Right atrium auricular region (tissue), 2 donors: ENCODE measurements at regions not wholly inside any gene's neighbourhood (a gene's known extent, or its start where the extent isn't known, plus 50 kb on each side); places are given as distances from the start of the nearest gene placed in this dataset.
"Not testable (repeated sequence)": the region's sequence is repeated elsewhere in the genome, so short reads cannot be mapped to it uniquely, and the experiment has no call there.

ENCODE experiments used
- DNase-seq: peaks from one replicate; pipeline ENCODE4 v3.0.0-alpha.2; 2019; ENCODE audit warnings: low spot score
- H3K27ac ChIP-seq, 2 donors: fragments of 200-600 bp; sonication (generic); 1 replicate in 1 of 2; 2 replicates in 1 of 2; pipeline ENCODE4 v1.5.1; 2016 to 2019
- H3K27me3 ChIP-seq, 2 donors: fragments of 200-600 bp; sonication (generic); one replicate each; pipeline versions ENCODE4 v1.5.1 to v1.6.0; 2017 to 2019
- H3K36me3 ChIP-seq: fragments of 200-600 bp; sonication (generic); one replicate; pipeline ENCODE4 v1.5.1; 2016
- H3K4me1 ChIP-seq, 2 donors: fragments of 200-600 bp; sonication (generic); one replicate each; pipeline versions ENCODE4 v1.5.1 to v1.6.0; 2017 to 2019
- H3K4me3 ChIP-seq, 2 donors: fragments of 200-600 bp; sonication (generic); 1 replicate in 1 of 2; 2 replicates in 1 of 2; pipeline ENCODE4 v1.5.1; 2017 to 2019; ENCODE audit warnings: mild to moderate bottlenecking in 1 of 2, moderate library complexity in 1 of 2
- H3K9me3 ChIP-seq, 2 donors: fragments of 200-600 bp; sonication (generic); one replicate each; pipeline ENCODE4 v1.5.1; 2019
- TF ChIP-seq, protein P1 (sequence below), 2 donors: fragments of 200-600 bp; sonication (generic); IDR thresholded peaks; one replicate each; pipeline ENCODE4 v1.5.1; 2019; ENCODE audit warnings: antibody characterized with exemption in 2 of 2

DNA sequence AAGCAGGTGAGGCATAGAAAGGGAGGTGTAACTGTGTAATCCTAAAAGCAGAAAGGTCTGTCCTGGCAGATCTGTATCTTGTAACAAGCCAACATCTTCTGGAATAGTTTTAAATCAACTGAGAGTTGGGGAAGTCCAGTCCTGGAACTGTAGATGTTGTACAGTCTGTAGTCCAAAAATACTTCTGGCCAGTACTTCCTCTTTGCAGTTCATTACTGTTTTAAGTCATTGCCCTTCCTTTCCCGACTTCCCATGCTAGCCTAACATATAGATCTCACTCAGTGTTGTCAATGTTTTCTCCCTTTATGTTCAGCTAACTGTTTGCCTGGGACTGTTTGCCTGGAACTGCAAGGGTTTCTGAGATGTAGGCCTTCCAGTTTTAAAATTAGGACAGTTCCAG, 168.5 kb upstream of the ISL1 start:
- DNase-seq: no peak
- Histone ChIP-seq H3K4me1 (no peaks in the 10 kb centered on the region), H3K4me3 (no peak overlapping the region), H3K36me3 (no peaks in the 10 kb centered on the region), H3K27ac (no peak overlapping the region), H3K27me3 (no peaks in the 10 kb centered on the region), H3K9me3 (no peaks in the 10 kb centered on the region)
- TF ChIP-seq, protein P1, sequence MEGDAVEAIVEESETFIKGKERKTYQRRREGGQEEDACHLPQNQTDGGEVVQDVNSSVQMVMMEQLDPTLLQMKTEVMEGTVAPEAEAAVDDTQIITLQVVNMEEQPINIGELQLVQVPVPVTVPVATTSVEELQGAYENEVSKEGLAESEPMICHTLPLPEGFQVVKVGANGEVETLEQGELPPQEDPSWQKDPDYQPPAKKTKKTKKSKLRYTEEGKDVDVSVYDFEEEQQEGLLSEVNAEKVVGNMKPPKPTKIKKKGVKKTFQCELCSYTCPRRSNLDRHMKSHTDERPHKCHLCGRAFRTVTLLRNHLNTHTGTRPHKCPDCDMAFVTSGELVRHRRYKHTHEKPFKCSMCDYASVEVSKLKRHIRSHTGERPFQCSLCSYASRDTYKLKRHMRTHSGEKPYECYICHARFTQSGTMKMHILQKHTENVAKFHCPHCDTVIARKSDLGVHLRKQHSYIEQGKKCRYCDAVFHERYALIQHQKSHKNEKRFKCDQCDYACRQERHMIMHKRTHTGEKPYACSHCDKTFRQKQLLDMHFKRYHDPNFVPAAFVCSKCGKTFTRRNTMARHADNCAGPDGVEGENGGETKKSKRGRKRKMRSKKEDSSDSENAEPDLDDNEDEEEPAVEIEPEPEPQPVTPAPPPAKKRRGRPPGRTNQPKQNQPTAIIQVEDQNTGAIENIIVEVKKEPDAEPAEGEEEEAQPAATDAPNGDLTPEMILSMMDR (IDR thresholded peaks at IDR 0.05): no peak

DNA sequence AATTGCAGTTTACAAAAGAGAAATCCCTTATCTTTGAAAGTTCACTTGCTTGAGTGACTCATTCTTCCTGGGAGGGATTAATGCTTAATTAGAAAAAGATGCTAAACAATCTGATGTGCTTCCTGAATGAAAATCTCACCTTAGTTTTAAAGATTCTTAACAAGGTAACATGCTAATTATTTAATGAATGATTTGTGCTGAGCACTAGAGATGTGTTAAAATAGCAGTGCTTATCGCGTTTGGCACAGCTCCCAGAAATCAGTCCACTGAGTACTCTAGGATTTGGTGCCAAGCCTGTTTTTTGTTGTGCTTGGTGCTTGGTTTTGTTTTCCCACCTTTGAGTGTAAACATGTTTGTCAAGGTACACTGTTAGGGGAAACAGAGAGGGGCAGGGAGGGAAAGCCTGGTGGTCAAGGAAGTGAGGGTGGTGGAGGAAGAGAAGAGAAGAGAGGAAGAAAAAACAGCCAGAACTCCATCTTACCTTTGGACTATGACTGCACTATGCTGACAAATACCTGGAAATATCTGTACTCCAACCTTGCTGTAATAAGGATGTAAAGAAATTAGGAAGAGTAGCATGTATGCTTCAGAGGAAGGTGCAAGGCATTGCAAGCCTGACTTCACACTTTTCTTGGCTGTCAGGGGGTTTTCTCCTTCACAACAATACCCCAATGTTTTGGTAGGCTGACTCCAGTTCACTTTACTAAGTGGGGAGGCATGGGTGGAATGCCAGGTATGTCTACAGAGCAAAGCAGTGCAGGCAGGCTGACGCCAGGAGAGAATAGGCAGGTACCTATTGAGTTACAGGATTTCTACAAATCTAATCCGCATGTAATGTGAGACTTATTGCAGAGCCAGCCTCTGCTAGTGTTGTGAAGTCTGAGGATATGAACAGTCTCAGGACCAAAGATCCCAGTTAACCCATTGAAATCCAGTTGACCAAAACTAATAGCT, 157.2 kb upstream of the ISL1 start:
- no peak for DNase-seq
- H3K4me3 ChIP-seq: no peak overlapping the region
- no peak overlapping the region for H3K27ac ChIP-seq
- H3K36me3 ChIP-seq: no peaks in the 10 kb centered on the region
- no peaks in the 10 kb centered on the region for H3K4me1 ChIP-seq
- no peaks in the 10 kb centered on the region for H3K27me3 ChIP-seq
- TF ChIP-seq, protein P1 (IDR thresholded peaks at IDR 0.05): no peak
- H3K9me3 ChIP-seq: peaks cover 0 to 14% of the 10 kb centered on the region in 2 donors

DNA sequence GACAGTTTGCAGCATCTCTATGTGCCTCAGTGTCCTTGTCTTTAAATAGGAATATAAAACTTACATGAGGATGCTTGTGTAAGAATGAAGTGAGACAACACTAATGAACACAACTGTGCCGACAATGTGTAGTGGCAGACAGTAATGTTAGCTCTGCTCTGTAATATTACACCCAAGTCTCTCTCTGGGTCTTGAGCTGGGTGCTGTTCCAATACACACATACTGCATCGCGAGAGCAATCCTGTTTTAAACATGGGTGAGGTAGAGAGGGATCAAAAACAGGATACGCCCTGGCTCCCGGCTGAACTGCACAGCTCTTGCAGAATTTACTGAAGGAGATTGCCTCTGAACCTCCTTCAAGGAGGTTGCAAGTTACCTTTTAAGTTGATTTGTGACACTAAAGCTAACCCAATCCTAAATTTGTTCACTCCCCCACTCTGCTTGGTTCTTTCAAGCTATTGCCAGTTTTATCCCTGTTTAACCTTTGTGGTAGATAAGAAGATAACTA, 155.2 kb upstream of the ISL1 start:
- Histone ChIP-seq H3K27ac (no peak overlapping the region), H3K36me3 (no peaks in the 10 kb centered on the region), H3K9me3 (peaks cover 0 to 17% of the 10 kb centered on the region in 2 donors), H3K4me1 (no peaks in the 10 kb centered on the region), H3K27me3 (no peaks in the 10 kb centered on the region), H3K4me3 (no peak overlapping the region)
- TF ChIP-seq, protein P1 (IDR thresholded peaks at IDR 0.05): no peak
- DNase-seq: no peak

DNA sequence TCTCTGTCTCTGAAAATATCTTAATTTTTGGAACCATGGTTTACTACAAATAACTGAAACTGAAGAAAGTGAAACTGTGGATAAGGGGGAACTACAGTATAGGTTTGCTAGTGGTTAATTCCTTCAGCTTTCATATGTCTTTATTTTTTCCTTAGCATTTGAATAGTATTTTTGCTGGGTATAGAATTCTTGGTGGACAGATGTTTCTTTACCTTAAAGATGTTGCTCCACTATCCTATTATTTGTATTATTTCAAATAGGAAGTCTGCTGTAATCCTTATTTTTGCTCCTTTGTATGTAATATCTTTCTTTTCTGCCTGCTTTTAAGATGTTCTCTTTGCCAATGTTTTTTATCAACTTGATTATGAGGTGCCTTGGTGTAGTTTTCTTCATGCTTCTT, 152.9 kb upstream of the ISL1 start:
- Histone ChIP-seq H3K4me3 (no peak overlapping the region), H3K9me3 (peaks cover 0 to 17% of the 10 kb centered on the region in 2 donors), H3K4me1 (no peaks in the 10 kb centered on the region), H3K27ac (no peak overlapping the region), H3K36me3 (no peaks in the 10 kb centered on the region), H3K27me3 (no peaks in the 10 kb centered on the region)
- no peak for DNase-seq
- TF ChIP-seq, protein P1 (IDR thresholded peaks at IDR 0.05): no peak

DNA sequence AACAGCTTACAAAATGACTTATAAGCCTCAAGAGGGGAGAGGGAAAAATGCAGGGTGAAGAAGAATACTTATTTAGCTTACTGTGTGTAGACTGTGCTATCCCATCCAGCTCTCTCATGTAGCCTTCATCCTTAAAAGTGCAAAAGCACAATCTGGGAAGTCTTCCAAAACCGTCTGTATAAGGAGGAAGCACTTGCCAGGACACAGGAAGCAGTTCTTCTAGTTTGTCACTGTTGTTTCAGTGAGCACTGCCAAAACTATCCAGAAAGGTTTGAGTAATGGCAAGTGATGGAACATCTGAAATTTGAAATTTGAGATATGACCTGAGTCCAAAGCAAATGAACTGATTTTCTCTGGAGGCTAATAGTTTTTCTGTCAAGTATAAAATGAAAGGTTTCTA, 140.8 kb upstream of the ISL1 start:
- TF ChIP-seq, protein P1 (IDR thresholded peaks at IDR 0.05): no peak
- Histone ChIP-seq H3K27ac (no peak overlapping the region), H3K36me3 (no peaks in the 10 kb centered on the region), H3K27me3 (no peaks in the 10 kb centered on the region), H3K4me3 (no peak overlapping the region), H3K9me3 (no peaks in the 10 kb centered on the region), H3K4me1 (no peaks in the 10 kb centered on the region)
- no peak for DNase-seq

DNA sequence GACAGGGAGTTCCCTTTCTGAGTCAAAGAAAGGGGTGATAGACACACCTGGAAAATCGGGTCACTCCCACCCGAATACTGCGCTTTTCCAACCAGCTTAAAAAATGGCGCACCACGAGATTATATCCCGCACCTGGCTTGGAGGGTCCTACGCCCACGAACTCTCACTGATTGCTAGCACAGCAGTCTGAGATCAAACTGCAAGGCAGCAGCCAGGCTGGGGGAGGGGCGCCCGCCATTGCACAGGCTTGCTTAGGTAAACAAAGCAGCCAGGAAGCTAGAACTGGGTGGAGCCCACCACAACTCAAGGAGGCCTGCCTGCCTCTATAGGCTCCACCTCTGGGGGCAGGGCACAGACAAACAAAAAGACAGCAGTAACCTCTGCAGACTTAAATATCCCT, 132.3 kb upstream of the ISL1 start:
- not testable (repeated sequence) for H3K27me3 ChIP-seq, H3K27ac ChIP-seq, H3K36me3 ChIP-seq, H3K4me3 ChIP-seq, H3K9me3 ChIP-seq, DNase-seq, H3K4me1 ChIP-seq
